Loucy (cell line): ENCODE measurements at regions not wholly inside any gene's neighbourhood (a gene's known extent, or its start where the extent isn't known, plus 50 kb on each side); places are given as distances from the start of the nearest gene placed in this dataset.

Experiments used
- H2AFZ ChIP-seq: fragments of 200-600 bp; sonication (generic); 2 replicates; pipeline ENCODE4 v1.6.0; 2016; ENCODE audit warnings: antibody characterized with exemption, mild to moderate bottlenecking, low read length, moderate library complexity
- H3F3A ChIP-seq: fragments of 200-600 bp; 2 replicates; pipeline ENCODE4 v1.6.0; 2016; ENCODE audit warnings: antibody characterized with exemption, low read depth, mild to moderate bottlenecking
- H3K27me3 ChIP-seq: fragments of 200-600 bp; sonication (generic); 2 replicates; pipeline ENCODE4 v1.6.1; 2014; ENCODE audit warnings: low read length, mild to moderate bottlenecking; ENCODE audit not compliant: insufficient read depth, poor library complexity, severe bottlenecking
- H3K36me3 ChIP-seq: fragments of 200-600 bp; sonication (generic); 2 replicates; pipeline ENCODE4 v1.6.1; 2016; ENCODE audit warnings: low read length; ENCODE audit not compliant: insufficient read depth
- H3K4me1 ChIP-seq: fragments of 200-600 bp; sonication (generic); 2 replicates; pipeline ENCODE4 v1.5.1; 2014; ENCODE audit warnings: low read length, mild to moderate bottlenecking; ENCODE audit not compliant: insufficient read depth, poor library complexity, severe bottlenecking
- H3K4me2 ChIP-seq: fragments of 200-600 bp; sonication (generic); 2 replicates; pipeline ENCODE4 v1.6.0; 2014; ENCODE audit warnings: antibody characterized with exemption, low read length, low read depth, mild to moderate bottlenecking; ENCODE audit not compliant: poor library complexity, severe bottlenecking
- H3K4me3 ChIP-seq: fragments of 200-600 bp; sonication (generic); 2 replicates; pipeline ENCODE4 v1.5.1; 2014; ENCODE audit warnings: low read length, mild to moderate bottlenecking, mixed read lengths; ENCODE audit not compliant: poor library complexity, severe bottlenecking
- H3K79me2 ChIP-seq: fragments of 200-600 bp; sonication (generic); 2 replicates; pipeline ENCODE4 v1.6.1; 2014; ENCODE audit warnings: low read length; ENCODE audit not compliant: insufficient read depth
- H3K9ac ChIP-seq: fragments of 200-600 bp; sonication (generic); 2 replicates; pipeline ENCODE4 v1.6.0; 2014; ENCODE audit warnings: mild to moderate bottlenecking, low read depth, low read length, moderate library complexity; ENCODE audit not compliant: poor library complexity, severe bottlenecking
- H3K9me2 ChIP-seq: fragments of 200-600 bp; sonication (generic); replicated peaks from 2 replicates; pipeline ENCODE4 v1.6.1; 2016; ENCODE audit warnings: low read depth, low read length, mixed read lengths
- H3K9me3 ChIP-seq: fragments of 200-600 bp; sonication (generic); 2 replicates; pipeline ENCODE4 v1.6.1; 2014; ENCODE audit warnings: mild to moderate bottlenecking, antibody characterized with exemption, low read length, low read depth; ENCODE audit not compliant: insufficient read depth
- H4K20me1 ChIP-seq: fragments of 200-600 bp; sonication (generic); 2 replicates; pipeline ENCODE4 v1.6.0; 2014; ENCODE audit warnings: antibody characterized with exemption, low read length, mild to moderate bottlenecking; ENCODE audit not compliant: insufficient read depth, poor library complexity, severe bottlenecking
- CTCF ChIP-seq: fragments of 200-600 bp; sonication (generic); conservative IDR thresholded peaks from 2 replicates; pipeline ENCODE4 v1.5.1; 2014; ENCODE audit warnings: mild to moderate bottlenecking, antibody characterized with exemption, low read length
- EZH2phosphoT487 ChIP-seq: fragments of 200-600 bp; IDR thresholded peaks from 2 replicates; pipeline ENCODE4 v1.6.1; 2018; ENCODE audit warnings: antibody characterized with exemption, mild to moderate bottlenecking, moderate library complexity, borderline replicate concordance

- H3K4me3 ChIP-seq: no peak overlapping the region
- no peak overlapping the region for H3K9ac ChIP-seq
- H3K9me3 ChIP-seq: no peaks in the 10 kb centered on the region
- no peaks in the 10 kb centered on the region for H3K36me3 ChIP-seq
- H3K27me3 ChIP-seq: no peaks in the 10 kb centered on the region
- no peaks in the 10 kb centered on the region for H3F3A ChIP-seq
- H2AFZ ChIP-seq: no peak overlapping the region
- H3K4me1 ChIP-seq: no peaks in the 10 kb centered on the region
- no peaks in the 10 kb centered on the region for H3K79me2 ChIP-seq
- no peaks in the 10 kb centered on the region for H4K20me1 ChIP-seq
- TF ChIP-seq EZH2phosphoT487 (no peak), CTCF (no peak)
- no peak overlapping the region for H3K4me2 ChIP-seq
- H3K9me2 ChIP-seq: no peaks in the 10 kb centered on the region
Observed at GRCh38 chr16:73369851-73370250, 321.9 kb upstream of the ZFHX3 start.

- Histone ChIP-seq H4K20me1 (no peaks in the 10 kb centered on the region), H3K9ac (no peak overlapping the region), H3K79me2 (no peaks in the 10 kb centered on the region), H3K36me3 (no peaks in the 10 kb centered on the region), H3K4me3 (no peak overlapping the region), H3K9me3 (no peaks in the 10 kb centered on the region), H3F3A (no peaks in the 10 kb centered on the region), H2AFZ (no peak overlapping the region), H3K9me2 (no peaks in the 10 kb centered on the region), H3K27me3 (no peaks in the 10 kb centered on the region), H3K4me2 (no peak overlapping the region), H3K4me1 (no peaks in the 10 kb centered on the region)
- TF ChIP-seq EZH2phosphoT487 (no peak), CTCF (no peak)
Observed at GRCh38 chr16:73368715-73369114, 320.8 kb upstream of the ZFHX3 start.

DNA sequence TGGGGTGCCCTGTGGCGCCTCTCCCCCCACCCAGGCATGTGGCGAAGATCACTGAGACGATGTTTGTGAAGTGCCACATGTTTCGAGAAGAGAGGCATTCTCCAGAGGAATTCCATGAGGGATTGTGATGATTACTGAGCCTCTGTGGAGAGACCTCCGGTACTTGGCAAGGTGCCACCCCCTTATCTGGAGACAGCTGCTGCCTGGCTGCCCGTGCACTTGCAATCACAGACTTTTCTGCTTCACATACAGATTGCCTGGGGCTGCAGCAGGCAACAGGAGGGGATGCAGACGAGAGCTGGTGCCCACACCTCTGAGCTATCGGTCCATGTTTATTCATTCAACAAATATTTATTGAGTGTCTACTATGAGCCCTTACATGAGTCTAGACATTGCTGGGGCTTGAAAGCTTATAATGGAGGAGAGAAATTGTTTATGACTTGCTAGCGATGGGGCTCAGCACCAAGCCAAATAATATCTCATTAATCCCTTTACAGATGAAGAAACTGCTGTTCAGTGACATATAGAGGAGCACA, 317.2 kb upstream of the ZFHX3 start:
- no peaks in the 10 kb centered on the region for H4K20me1 ChIP-seq
- no peaks in the 10 kb centered on the region for H3K9me3 ChIP-seq
- H3K4me2 ChIP-seq: no peak overlapping the region
- no peaks in the 10 kb centered on the region for H3K27me3 ChIP-seq
- H2AFZ ChIP-seq: no peak overlapping the region
- TF ChIP-seq EZH2phosphoT487: no peak
- TF ChIP-seq CTCF: no peak
- H3F3A ChIP-seq: no peaks in the 10 kb centered on the region
- H3K9me2 ChIP-seq: no peaks in the 10 kb centered on the region
- H3K36me3 ChIP-seq: no peaks in the 10 kb centered on the region
- no peak overlapping the region for H3K9ac ChIP-seq
- H3K4me1 ChIP-seq: no peaks in the 10 kb centered on the region
- H3K4me3 ChIP-seq: no peak overlapping the region
- H3K79me2 ChIP-seq: no peaks in the 10 kb centered on the region
